ENCODE measurements at regions not wholly inside any gene's neighbourhood (a gene's known extent, or its start where the extent isn't known, plus 50 kb on each side); places are given as distances from the start of the nearest gene placed in this dataset.

GRCh38 chr2:5410991-5411700 lies 281.0 kb upstream of the SOX11 start:
- H3K9ac ChIP-seq (ENCODE audit: low read depth, low read length, poor library complexity) = no peak overlapping the region
- no peak overlapping the region for H3K23ac ChIP-seq (ENCODE audit: low read depth, low read length, poor library complexity)
- H2BK12ac ChIP-seq (ENCODE audit: low read length) = no peak overlapping the region
- no peaks in the 10 kb centered on the region for H3K79me1 ChIP-seq (ENCODE audit: low read depth, low read length)
- no peak overlapping the region for H4K8ac ChIP-seq (ENCODE audit: low read depth, low read length)
- peak overlapping the region; percentile 34 for H3K27ac ChIP-seq (replicated peaks; ENCODE audit: low read length)
- H4K91ac ChIP-seq (ENCODE audit: low read depth, low read length, poor library complexity) = no peak overlapping the region
- no peak for DNase-seq (ENCODE audit: low spot score)
- no peak overlapping the region for H3K4ac ChIP-seq (ENCODE audit: low read length)
- no peak overlapping the region for H3K4me2 ChIP-seq (ENCODE audit: insufficient read depth, low read length, poor library complexity, severe bottlenecking)
- no peak overlapping the region for H2BK120ac ChIP-seq (ENCODE audit: low read depth, low read length)
- H3K4me1 ChIP-seq (ENCODE audit: control insufficient read depth in 2 of 2, insufficient read depth in 1 of 2, low read depth in 1 of 2, low read length in 2 of 2) = peaks cover 16 to 44% of the 10 kb centered on the region in 2 donors
- H2BK15ac ChIP-seq (ENCODE audit: low read length) = no peak overlapping the region
- no peak overlapping the region for H3K18ac ChIP-seq (ENCODE audit: low read length)
- no peak overlapping the region for H3K14ac ChIP-seq (ENCODE audit: low read length)
- H3K4me3 ChIP-seq (ENCODE audit: low read length in 2 of 2) = no peak overlapping the region
- H3K27me3 ChIP-seq (ENCODE audit: control insufficient read depth in 3 of 3, insufficient read depth in 3 of 3, low read depth in 1 of 3, low read length in 3 of 3) = no peaks in the 10 kb centered on the region
- H3K36me3 ChIP-seq (replicated peaks in 1 of 2; ENCODE audit: control insufficient read depth in 2 of 2, insufficient read depth in 2 of 2, low read length in 2 of 2) = no peaks in the 10 kb centered on the region
- no CpG with 5 or more reads among the region's 4 CpGs for WGBS, 2 donors (ENCODE audit: extremely low coverage in 2 of 2, insufficient read length in 2 of 2, insufficient replicate concordance in 1 of 2)
- no peak overlapping the region for H2AK5ac ChIP-seq (ENCODE audit: low read depth, low read length)
- H2BK5ac ChIP-seq (ENCODE audit: low read length) = no peak overlapping the region
- no peaks in the 10 kb centered on the region for H3K9me3 ChIP-seq (replicated peaks in 1 of 2; ENCODE audit: control insufficient read depth in 2 of 2, insufficient read depth in 1 of 2, low read depth in 1 of 2, low read length in 2 of 2)
- H2AFZ ChIP-seq (ENCODE audit: low read length) = peak overlapping the region; percentile 69

DNA sequence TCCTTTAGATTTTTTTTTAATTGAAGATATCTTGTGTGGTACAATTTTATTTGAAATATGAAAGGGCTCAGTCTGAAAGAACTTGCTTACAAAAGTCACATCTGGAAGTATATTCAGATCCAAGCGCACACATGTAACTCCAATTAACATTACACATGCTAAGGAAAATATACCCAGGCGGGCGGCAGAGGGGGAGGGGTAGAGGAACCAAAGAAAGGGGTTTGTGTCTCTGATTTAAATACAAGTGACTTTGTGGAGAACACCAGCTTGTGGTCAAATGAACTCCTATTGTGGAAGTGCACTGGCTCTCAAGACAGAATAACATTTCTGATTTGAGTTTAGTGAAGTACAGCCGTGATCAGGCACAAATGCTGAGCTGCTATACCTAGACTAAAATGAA lies 280.2 kb upstream of the SOX11 start:
- no peak overlapping the region for H3K27ac ChIP-seq (replicated peaks; ENCODE audit: low read length)

DNA sequence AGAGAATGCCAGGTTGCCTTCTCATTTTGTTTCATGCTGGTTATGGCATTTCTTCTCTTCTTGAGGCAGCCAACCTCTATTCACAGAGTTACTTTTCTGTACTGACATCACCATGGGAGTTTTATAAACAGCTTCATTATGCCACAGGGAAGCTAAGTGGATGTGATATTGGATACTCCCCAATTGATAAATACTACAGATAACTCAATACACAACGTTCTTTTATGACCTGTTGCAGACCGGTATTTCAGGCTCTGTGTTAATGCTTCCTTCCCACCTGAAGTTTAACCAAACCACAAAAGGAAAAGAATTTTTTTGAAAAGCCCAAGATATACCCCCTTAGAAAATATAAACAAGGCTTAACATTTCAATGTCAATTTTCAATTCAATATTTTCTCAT lies 258.3 kb upstream of the SOX11 start:
- Histone ChIP-seq H3K4me1 (ENCODE audit: control insufficient read depth in 2 of 2, insufficient read depth in 1 of 2, low read depth in 1 of 2, low read length in 2 of 2) (no peaks in the 10 kb centered on the region), H4K91ac (ENCODE audit: low read depth, low read length, poor library complexity) (no peak overlapping the region), H2AK5ac (ENCODE audit: low read depth, low read length) (no peak overlapping the region), H3K23ac (ENCODE audit: low read depth, low read length, poor library complexity) (no peak overlapping the region), H3K27ac (replicated peaks; ENCODE audit: low read length) (no peak overlapping the region), H2AFZ (ENCODE audit: low read length) (no peak overlapping the region), H2BK15ac (ENCODE audit: low read length) (no peak overlapping the region), H3K79me1 (ENCODE audit: low read depth, low read length) (no peaks in the 10 kb centered on the region), H3K18ac (ENCODE audit: low read length) (no peak overlapping the region), H3K4me3 (ENCODE audit: low read length in 2 of 2) (no peak overlapping the region), H3K36me3 (replicated peaks in 1 of 2; ENCODE audit: control insufficient read depth in 2 of 2, insufficient read depth in 2 of 2, low read length in 2 of 2) (no peaks in the 10 kb centered on the region), H2BK5ac (ENCODE audit: low read length) (no peak overlapping the region), H3K14ac (ENCODE audit: low read length) (no peak overlapping the region), H2BK120ac (ENCODE audit: low read depth, low read length) (no peak overlapping the region), H3K9me3 (replicated peaks in 1 of 2; ENCODE audit: control insufficient read depth in 2 of 2, insufficient read depth in 1 of 2, low read depth in 1 of 2, low read length in 2 of 2) (no peaks in the 10 kb centered on the region), H2BK12ac (ENCODE audit: low read length) (no peak overlapping the region), H3K27me3 (ENCODE audit: control insufficient read depth in 3 of 3, insufficient read depth in 3 of 3, low read depth in 1 of 3, low read length in 3 of 3) (no peaks in the 10 kb centered on the region), H3K4me2 (ENCODE audit: insufficient read depth, low read length, poor library complexity, severe bottlenecking) (no peak overlapping the region), H4K8ac (ENCODE audit: low read depth, low read length) (no peak overlapping the region), H3K4ac (ENCODE audit: low read length) (no peak overlapping the region), H3K9ac (ENCODE audit: low read depth, low read length, poor library complexity) (no peak overlapping the region)
- no CpG with 5 or more reads among the region's 2 CpGs for WGBS, 2 donors (ENCODE audit: extremely low coverage in 2 of 2, insufficient read length in 2 of 2, insufficient replicate concordance in 1 of 2)
- DNase-seq (ENCODE audit: low spot score) = no peak

More for the DNA sequence above, 280.2 kb upstream of the SOX11 start:
- Histone ChIP-seq H3K14ac (ENCODE audit: low read length) (no peak overlapping the region), H3K23ac (ENCODE audit: low read depth, low read length, poor library complexity) (no peak overlapping the region), H3K4ac (ENCODE audit: low read length) (no peak overlapping the region), H3K4me1 (ENCODE audit: control insufficient read depth in 2 of 2, insufficient read depth in 1 of 2, low read depth in 1 of 2, low read length in 2 of 2) (peaks cover 16 to 44% of the 10 kb centered on the region in 2 donors), H2BK5ac (ENCODE audit: low read length) (no peak overlapping the region), H3K27me3 (ENCODE audit: control insufficient read depth in 3 of 3, insufficient read depth in 3 of 3, low read depth in 1 of 3, low read length in 3 of 3) (no peaks in the 10 kb centered on the region), H2AFZ (ENCODE audit: low read length) (peak overlapping the region; percentile 1), H3K4me3 (ENCODE audit: low read length in 2 of 2) (peak overlapping the region in 1 of 2 donors; percentile 0), H3K79me1 (ENCODE audit: low read depth, low read length) (no peaks in the 10 kb centered on the region), H2AK5ac (ENCODE audit: low read depth, low read length) (no peak overlapping the region), H2BK120ac (ENCODE audit: low read depth, low read length) (no peak overlapping the region), H2BK12ac (ENCODE audit: low read length) (no peak overlapping the region), H2BK15ac (ENCODE audit: low read length) (no peak overlapping the region), H4K8ac (ENCODE audit: low read depth, low read length) (no peak overlapping the region), H3K4me2 (ENCODE audit: insufficient read depth, low read length, poor library complexity, severe bottlenecking) (peak overlapping the region; percentile 13), H4K91ac (ENCODE audit: low read depth, low read length, poor library complexity) (no peak overlapping the region), H3K36me3 (replicated peaks in 1 of 2; ENCODE audit: control insufficient read depth in 2 of 2, insufficient read depth in 2 of 2, low read length in 2 of 2) (no peaks in the 10 kb centered on the region), H3K9ac (ENCODE audit: low read depth, low read length, poor library complexity) (no peak overlapping the region), H3K18ac (ENCODE audit: low read length) (no peak overlapping the region), H3K9me3 (replicated peaks in 1 of 2; ENCODE audit: control insufficient read depth in 2 of 2, insufficient read depth in 1 of 2, low read depth in 1 of 2, low read length in 2 of 2) (no peaks in the 10 kb centered on the region)
- peak; percentile 17 for DNase-seq (ENCODE audit: low spot score)
- WGBS, 2 donors (ENCODE audit: extremely low coverage in 2 of 2, insufficient read length in 2 of 2, insufficient replicate concordance in 1 of 2) = no CpG with 5 or more reads among the region's 4 CpGs

DNA sequence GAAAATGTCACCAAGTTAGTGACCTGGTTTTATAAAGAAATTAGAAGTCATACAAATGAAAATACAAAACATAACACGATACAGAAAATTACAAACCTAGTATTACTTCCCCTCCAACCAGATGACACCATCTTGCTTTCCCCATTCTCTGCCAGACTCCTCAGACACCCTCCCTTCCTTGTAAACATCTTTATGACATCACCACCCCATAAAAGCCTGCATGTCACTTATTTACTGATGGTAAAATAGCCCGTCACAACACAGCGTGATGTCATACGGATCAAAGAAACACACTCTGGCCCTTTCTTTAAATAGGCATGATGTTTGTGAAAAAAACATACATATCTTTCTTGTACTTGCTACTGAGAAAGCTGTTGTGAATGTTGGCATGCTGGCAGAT lies 254.8 kb upstream of the SOX11 start:
- no peak overlapping the region for H4K8ac ChIP-seq (ENCODE audit: low read depth, low read length)
- no peak overlapping the region for H2BK120ac ChIP-seq (ENCODE audit: low read depth, low read length)
- H3K18ac ChIP-seq (ENCODE audit: low read length) = no peak overlapping the region
- no peak overlapping the region for H2AK5ac ChIP-seq (ENCODE audit: low read depth, low read length)
- no peak overlapping the region for H3K9ac ChIP-seq (ENCODE audit: low read depth, low read length, poor library complexity)
- H3K27ac ChIP-seq (replicated peaks; ENCODE audit: low read length) = no peak overlapping the region
- H3K4me3 ChIP-seq (ENCODE audit: low read length in 2 of 2) = no peak overlapping the region
- no peaks in the 10 kb centered on the region for H3K79me1 ChIP-seq (ENCODE audit: low read depth, low read length)
- H3K23ac ChIP-seq (ENCODE audit: low read depth, low read length, poor library complexity) = no peak overlapping the region
- H3K4ac ChIP-seq (ENCODE audit: low read length) = no peak overlapping the region
- no CpG with 5 or more reads among the region's 4 CpGs for WGBS, 2 donors (ENCODE audit: extremely low coverage in 2 of 2, insufficient read length in 2 of 2, insufficient replicate concordance in 1 of 2)
- no peak overlapping the region for H2BK15ac ChIP-seq (ENCODE audit: low read length)
- DNase-seq (ENCODE audit: low spot score) = no peak
- H3K9me3 ChIP-seq (replicated peaks in 1 of 2; ENCODE audit: control insufficient read depth in 2 of 2, insufficient read depth in 1 of 2, low read depth in 1 of 2, low read length in 2 of 2) = no peaks in the 10 kb centered on the region
- no peak overlapping the region for H3K4me2 ChIP-seq (ENCODE audit: insufficient read depth, low read length, poor library complexity, severe bottlenecking)
- H2BK5ac ChIP-seq (ENCODE audit: low read length) = no peak overlapping the region
- no peak overlapping the region for H4K91ac ChIP-seq (ENCODE audit: low read depth, low read length, poor library complexity)
- H3K14ac ChIP-seq (ENCODE audit: low read length) = no peak overlapping the region
- H3K36me3 ChIP-seq (replicated peaks in 1 of 2; ENCODE audit: control insufficient read depth in 2 of 2, insufficient read depth in 2 of 2, low read length in 2 of 2) = no peaks in the 10 kb centered on the region
- no peaks in the 10 kb centered on the region for H3K27me3 ChIP-seq (ENCODE audit: control insufficient read depth in 3 of 3, insufficient read depth in 3 of 3, low read depth in 1 of 3, low read length in 3 of 3)
- no peak overlapping the region for H2BK12ac ChIP-seq (ENCODE audit: low read length)
- no peak overlapping the region for H2AFZ ChIP-seq (ENCODE audit: low read length)
- no peaks in the 10 kb centered on the region for H3K4me1 ChIP-seq (ENCODE audit: control insufficient read depth in 2 of 2, insufficient read depth in 1 of 2, low read depth in 1 of 2, low read length in 2 of 2)
